ENCODE measurements at regions not wholly inside any gene's neighbourhood (a gene's known extent, or its start where the extent isn't known, plus 50 kb on each side); places are given as distances from the start of the nearest gene placed in this dataset.

GRCh38 chr1:230502996-230503395, 76.9 kb upstream of the PGBD5 start:
- WGBS, 2 experiments (ENCODE audit: insufficient coverage in 2 of 2) = 75 to 91% methylated on average over 1 of the region's 2 CpGs
- Histone ChIP-seq H3K9me3 (ENCODE audit: control insufficient read depth, low read length) (no peaks in the 10 kb centered on the region), H3K4me1 (ENCODE audit: control insufficient read depth, insufficient read depth, low read length, poor library complexity, severe bottlenecking) (peaks cover 2% of the 10 kb centered on the region), H3K36me3 (ENCODE audit: control insufficient read depth, insufficient read depth, low read length) (no peaks in the 10 kb centered on the region), H3K4me3 (ENCODE audit: extremely low read depth, insufficient read depth, low read length, poor library complexity, severe bottlenecking) (no peak overlapping the region), H3K27ac (ENCODE audit: low read depth, low read length, severe bottlenecking) (no peak overlapping the region)

GRCh38 chr1:230502306-230502705, 76.2 kb upstream of the PGBD5 start:
- H3K9me3 ChIP-seq (ENCODE audit: control insufficient read depth, low read length) = no peaks in the 10 kb centered on the region
- no peaks in the 10 kb centered on the region for H3K36me3 ChIP-seq (ENCODE audit: control insufficient read depth, insufficient read depth, low read length)
- H3K27ac ChIP-seq (ENCODE audit: low read depth, low read length, severe bottlenecking) = no peak overlapping the region
- H3K4me3 ChIP-seq (ENCODE audit: extremely low read depth, insufficient read depth, low read length, poor library complexity, severe bottlenecking) = no peak overlapping the region
- WGBS, 2 experiments (ENCODE audit: insufficient coverage in 2 of 2) = 83 to 100% methylated on average over 1 to 4 of the region's 4 CpGs
- peaks cover 2% of the 10 kb centered on the region for H3K4me1 ChIP-seq (ENCODE audit: control insufficient read depth, insufficient read depth, low read length, poor library complexity, severe bottlenecking)

GRCh38 chr1:230501849-230502248, 75.7 kb upstream of the PGBD5 start:
- Histone ChIP-seq H3K4me1 (ENCODE audit: control insufficient read depth, insufficient read depth, low read length, poor library complexity, severe bottlenecking) (peaks cover 2% of the 10 kb centered on the region), H3K4me3 (ENCODE audit: extremely low read depth, insufficient read depth, low read length, poor library complexity, severe bottlenecking) (no peak overlapping the region), H3K9me3 (ENCODE audit: control insufficient read depth, low read length) (no peaks in the 10 kb centered on the region), H3K27ac (ENCODE audit: low read depth, low read length, severe bottlenecking) (no peak overlapping the region), H3K36me3 (ENCODE audit: control insufficient read depth, insufficient read depth, low read length) (no peaks in the 10 kb centered on the region)
- WGBS, 2 experiments (ENCODE audit: insufficient coverage in 2 of 2) = 80% methylated on average over 1 of the region's 1 CpG; no CpG with 5 or more reads in 1 of the 2 experiments

- peaks cover 2% of the 10 kb centered on the region for H3K4me1 ChIP-seq (ENCODE audit: control insufficient read depth, insufficient read depth, low read length, poor library complexity, severe bottlenecking)
- H3K36me3 ChIP-seq (ENCODE audit: control insufficient read depth, insufficient read depth, low read length) = no peaks in the 10 kb centered on the region
- WGBS, 2 experiments (ENCODE audit: insufficient coverage in 2 of 2) = 85 to 86% methylated on average over 1 to 2 of the region's 2 CpGs
- H3K27ac ChIP-seq (ENCODE audit: low read depth, low read length, severe bottlenecking) = no peak overlapping the region
- H3K9me3 ChIP-seq (ENCODE audit: control insufficient read depth, low read length) = no peaks in the 10 kb centered on the region
- H3K4me3 ChIP-seq (ENCODE audit: extremely low read depth, insufficient read depth, low read length, poor library complexity, severe bottlenecking) = no peak overlapping the region
Observed at GRCh38 chr1:230501242-230501641, 75.1 kb upstream of the PGBD5 start.

GRCh38 chr1:230500063-230500462, 73.9 kb upstream of the PGBD5 start:
- H3K36me3 ChIP-seq (ENCODE audit: control insufficient read depth, insufficient read depth, low read length) = no peaks in the 10 kb centered on the region
- no peaks in the 10 kb centered on the region for H3K4me1 ChIP-seq (ENCODE audit: control insufficient read depth, insufficient read depth, low read length, poor library complexity, severe bottlenecking)
- WGBS, 2 experiments (ENCODE audit: insufficient coverage in 2 of 2) = 78% methylated on average over 2 to 3 of the region's 3 CpGs
- no peaks in the 10 kb centered on the region for H3K9me3 ChIP-seq (ENCODE audit: control insufficient read depth, low read length)
- no peak overlapping the region for H3K27ac ChIP-seq (ENCODE audit: low read depth, low read length, severe bottlenecking)
- no peak overlapping the region for H3K4me3 ChIP-seq (ENCODE audit: extremely low read depth, insufficient read depth, low read length, poor library complexity, severe bottlenecking)

- Histone ChIP-seq H3K4me3 (ENCODE audit: extremely low read depth, insufficient read depth, low read length, poor library complexity, severe bottlenecking) (no peak overlapping the region), H3K9me3 (ENCODE audit: control insufficient read depth, low read length) (no peaks in the 10 kb centered on the region), H3K4me1 (ENCODE audit: control insufficient read depth, insufficient read depth, low read length, poor library complexity, severe bottlenecking) (no peaks in the 10 kb centered on the region), H3K36me3 (ENCODE audit: control insufficient read depth, insufficient read depth, low read length) (no peaks in the 10 kb centered on the region), H3K27ac (ENCODE audit: low read depth, low read length, severe bottlenecking) (no peak overlapping the region)
- WGBS, 2 experiments (ENCODE audit: insufficient coverage in 2 of 2) = 60 to 83% methylated on average over 1 of the region's 4 CpGs
Observed at GRCh38 chr1:230499496-230499895, 73.4 kb upstream of the PGBD5 start.

GRCh38 chr1:230498704-230499103, 72.6 kb upstream of the PGBD5 start:
- H3K9me3 ChIP-seq (ENCODE audit: control insufficient read depth, low read length) = no peaks in the 10 kb centered on the region
- no peaks in the 10 kb centered on the region for H3K36me3 ChIP-seq (ENCODE audit: control insufficient read depth, insufficient read depth, low read length)
- H3K27ac ChIP-seq (ENCODE audit: low read depth, low read length, severe bottlenecking) = no peak overlapping the region
- H3K4me3 ChIP-seq (ENCODE audit: extremely low read depth, insufficient read depth, low read length, poor library complexity, severe bottlenecking) = no peak overlapping the region
- no peaks in the 10 kb centered on the region for H3K4me1 ChIP-seq (ENCODE audit: control insufficient read depth, insufficient read depth, low read length, poor library complexity, severe bottlenecking)
- 94 to 100% methylated on average over 4 to 6 of the region's 6 CpGs for WGBS, 2 experiments (ENCODE audit: insufficient coverage in 2 of 2)

GRCh38 chr1:230496451-230496850, 70.3 kb upstream of the PGBD5 start:
- WGBS, 2 experiments (ENCODE audit: insufficient coverage in 2 of 2) = 88 to 100% methylated on average over 1 to 3 of the region's 3 CpGs
- Histone ChIP-seq H3K4me3 (ENCODE audit: extremely low read depth, insufficient read depth, low read length, poor library complexity, severe bottlenecking) (no peak overlapping the region), H3K9me3 (ENCODE audit: control insufficient read depth, low read length) (no peaks in the 10 kb centered on the region), H3K27ac (ENCODE audit: low read depth, low read length, severe bottlenecking) (no peak overlapping the region), H3K36me3 (ENCODE audit: control insufficient read depth, insufficient read depth, low read length) (no peaks in the 10 kb centered on the region), H3K4me1 (ENCODE audit: control insufficient read depth, insufficient read depth, low read length, poor library complexity, severe bottlenecking) (no peaks in the 10 kb centered on the region)

- WGBS, 2 experiments (ENCODE audit: insufficient coverage in 2 of 2) = 86 to 88% methylated on average over 7 to 10 of the region's 11 CpGs
- no peak overlapping the region for H3K27ac ChIP-seq (ENCODE audit: low read depth, low read length, severe bottlenecking)
- no peaks in the 10 kb centered on the region for H3K9me3 ChIP-seq (ENCODE audit: control insufficient read depth, low read length)
- H3K36me3 ChIP-seq (ENCODE audit: control insufficient read depth, insufficient read depth, low read length) = no peaks in the 10 kb centered on the region
- no peak overlapping the region for H3K4me3 ChIP-seq (ENCODE audit: extremely low read depth, insufficient read depth, low read length, poor library complexity, severe bottlenecking)
- no peaks in the 10 kb centered on the region for H3K4me1 ChIP-seq (ENCODE audit: control insufficient read depth, insufficient read depth, low read length, poor library complexity, severe bottlenecking)
Observed at GRCh38 chr1:230495891-230496385, 69.8 kb upstream of the PGBD5 start.

- Histone ChIP-seq H3K9me3 (ENCODE audit: control insufficient read depth, low read length) (no peaks in the 10 kb centered on the region), H3K36me3 (ENCODE audit: control insufficient read depth, insufficient read depth, low read length) (no peaks in the 10 kb centered on the region), H3K4me3 (ENCODE audit: extremely low read depth, insufficient read depth, low read length, poor library complexity, severe bottlenecking) (no peak overlapping the region), H3K27ac (ENCODE audit: low read depth, low read length, severe bottlenecking) (no peak overlapping the region), H3K4me1 (ENCODE audit: control insufficient read depth, insufficient read depth, low read length, poor library complexity, severe bottlenecking) (no peaks in the 10 kb centered on the region)
- 73 to 100% methylated on average over 2 to 3 of the region's 4 CpGs for WGBS, 2 experiments (ENCODE audit: insufficient coverage in 2 of 2)
Observed at GRCh38 chr1:230495076-230495475, 68.9 kb upstream of the PGBD5 start.

- H3K4me3 ChIP-seq (ENCODE audit: extremely low read depth, insufficient read depth, low read length, poor library complexity, severe bottlenecking) = no peak overlapping the region
- H3K4me1 ChIP-seq (ENCODE audit: control insufficient read depth, insufficient read depth, low read length, poor library complexity, severe bottlenecking) = no peaks in the 10 kb centered on the region
- no CpG with 5 or more reads among the region's 1 CpG for WGBS, 2 experiments (ENCODE audit: insufficient coverage in 2 of 2)
- H3K9me3 ChIP-seq (ENCODE audit: control insufficient read depth, low read length) = no peaks in the 10 kb centered on the region
- H3K27ac ChIP-seq (ENCODE audit: low read depth, low read length, severe bottlenecking) = no peak overlapping the region
- no peaks in the 10 kb centered on the region for H3K36me3 ChIP-seq (ENCODE audit: control insufficient read depth, insufficient read depth, low read length)
Observed at GRCh38 chr1:230494514-230494913, 68.4 kb upstream of the PGBD5 start.
